A204.1 (cell line): ENCODE measurements at regions not wholly inside any gene's neighbourhood (a gene's known extent, or its start where the extent isn't known, plus 50 kb on each side); places are given as distances from the start of the nearest gene placed in this dataset.

Experiments used
- FAIRE-seq: peaks from 2 replicates; lab custom pipeline; 2012; peaks lifted over from hg19 to GRCh38; lab: Jason Lieb, UNC

GRCh38 chr6:139591075-139591865, 216.8 kb upstream of the CITED2 start:
- no peak for FAIRE-seq

- no peak for FAIRE-seq
Observed at GRCh38 chr6:139590206-139590605, 215.8 kb upstream of the CITED2 start.

- no peak for FAIRE-seq
Observed at GRCh38 chr6:139588734-139589593, 214.5 kb upstream of the CITED2 start.

- FAIRE-seq = no peak
Observed at GRCh38 chr6:139588076-139588639, 213.7 kb upstream of the CITED2 start.

GRCh38 chr6:139587469-139587868, 213.0 kb upstream of the CITED2 start:
- no peak for FAIRE-seq

- no peak for FAIRE-seq
Observed at GRCh38 chr6:139586273-139586672, 211.8 kb upstream of the CITED2 start.

GRCh38 chr6:139584599-139584998, 210.2 kb upstream of the CITED2 start:
- FAIRE-seq = no peak

GRCh38 chr6:139583420-139583819, 209.0 kb upstream of the CITED2 start:
- no peak for FAIRE-seq

- FAIRE-seq = no peak
Observed at GRCh38 chr6:139582956-139583355, 208.5 kb upstream of the CITED2 start.

GRCh38 chr6:139581485-139581865, 207.0 kb upstream of the CITED2 start:
- FAIRE-seq = no peak

GRCh38 chr6:139580592-139581484, 206.4 kb upstream of the CITED2 start:
- FAIRE-seq = no peak

- no peak for FAIRE-seq
Observed at GRCh38 chr6:139577763-139578604, 203.5 kb upstream of the CITED2 start.

GRCh38 chr6:139577124-139577762, 202.8 kb upstream of the CITED2 start:
- no peak for FAIRE-seq

- FAIRE-seq = no peak
Observed at GRCh38 chr6:139572001-139572400, 197.6 kb upstream of the CITED2 start.

- no peak for FAIRE-seq
Observed at GRCh38 chr6:139570166-139570565, 195.7 kb upstream of the CITED2 start.

GRCh38 chr6:139569566-139569965, 195.1 kb upstream of the CITED2 start:
- no peak for FAIRE-seq

- FAIRE-seq = no peak
Observed at GRCh38 chr6:139568956-139569538, 194.6 kb upstream of the CITED2 start.

GRCh38 chr6:139568151-139568955, 193.9 kb upstream of the CITED2 start:
- no peak for FAIRE-seq

GRCh38 chr6:139567095-139567494, 192.6 kb upstream of the CITED2 start:
- no peak for FAIRE-seq
